ENCODE measurements at regions not wholly inside any gene's neighbourhood (a gene's known extent, or its start where the extent isn't known, plus 50 kb on each side); places are given as distances from the start of the nearest gene placed in this dataset.

DNA sequence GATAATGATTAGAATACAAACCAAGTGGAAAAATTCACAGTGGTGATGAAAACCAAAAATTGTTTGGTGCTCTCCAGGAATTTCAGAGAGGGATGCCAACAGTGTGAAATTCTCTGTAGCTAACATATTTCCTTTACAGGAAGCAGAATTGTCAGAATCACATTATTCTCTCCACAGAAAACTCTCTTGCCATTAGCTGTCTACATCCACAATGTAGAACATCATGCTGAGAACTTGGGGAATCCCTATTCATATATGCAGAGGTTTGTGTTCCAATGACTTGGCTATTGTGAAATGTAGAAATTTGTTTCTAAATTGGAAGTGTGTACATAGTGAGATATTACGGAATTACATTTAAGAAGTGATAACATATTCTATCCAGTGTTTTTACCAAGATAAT, 142.0 kb downstream of the PCDH7 start:
- no peak for TF ChIP-seq POLR2AphosphoS5 (IDR thresholded peaks at IDR 0.05)
- TF ChIP-seq, protein P1, sequence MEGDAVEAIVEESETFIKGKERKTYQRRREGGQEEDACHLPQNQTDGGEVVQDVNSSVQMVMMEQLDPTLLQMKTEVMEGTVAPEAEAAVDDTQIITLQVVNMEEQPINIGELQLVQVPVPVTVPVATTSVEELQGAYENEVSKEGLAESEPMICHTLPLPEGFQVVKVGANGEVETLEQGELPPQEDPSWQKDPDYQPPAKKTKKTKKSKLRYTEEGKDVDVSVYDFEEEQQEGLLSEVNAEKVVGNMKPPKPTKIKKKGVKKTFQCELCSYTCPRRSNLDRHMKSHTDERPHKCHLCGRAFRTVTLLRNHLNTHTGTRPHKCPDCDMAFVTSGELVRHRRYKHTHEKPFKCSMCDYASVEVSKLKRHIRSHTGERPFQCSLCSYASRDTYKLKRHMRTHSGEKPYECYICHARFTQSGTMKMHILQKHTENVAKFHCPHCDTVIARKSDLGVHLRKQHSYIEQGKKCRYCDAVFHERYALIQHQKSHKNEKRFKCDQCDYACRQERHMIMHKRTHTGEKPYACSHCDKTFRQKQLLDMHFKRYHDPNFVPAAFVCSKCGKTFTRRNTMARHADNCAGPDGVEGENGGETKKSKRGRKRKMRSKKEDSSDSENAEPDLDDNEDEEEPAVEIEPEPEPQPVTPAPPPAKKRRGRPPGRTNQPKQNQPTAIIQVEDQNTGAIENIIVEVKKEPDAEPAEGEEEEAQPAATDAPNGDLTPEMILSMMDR (IDR thresholded peaks at IDR 0.05): no peak
- TF ChIP-seq POLR2A (IDR thresholded peaks at IDR 0.05): no peak
- H3K27me3 ChIP-seq: no peaks in the 10 kb centered on the region
- H3K4me1 ChIP-seq: no peaks in the 10 kb centered on the region
- intact Hi-C loops (cut with DNase I; ENCODE audit: low total_unique reads): no loop called here
- no peaks in the 10 kb centered on the region for H3K9me3 ChIP-seq
- H3K36me3 ChIP-seq: no peaks in the 10 kb centered on the region
- no peak for DNase-seq (ENCODE audit: low spot score in 2 of 2)
- no peak overlapping the region for H3K27ac ChIP-seq
- no peak overlapping the region for H3K4me3 ChIP-seq

DNA sequence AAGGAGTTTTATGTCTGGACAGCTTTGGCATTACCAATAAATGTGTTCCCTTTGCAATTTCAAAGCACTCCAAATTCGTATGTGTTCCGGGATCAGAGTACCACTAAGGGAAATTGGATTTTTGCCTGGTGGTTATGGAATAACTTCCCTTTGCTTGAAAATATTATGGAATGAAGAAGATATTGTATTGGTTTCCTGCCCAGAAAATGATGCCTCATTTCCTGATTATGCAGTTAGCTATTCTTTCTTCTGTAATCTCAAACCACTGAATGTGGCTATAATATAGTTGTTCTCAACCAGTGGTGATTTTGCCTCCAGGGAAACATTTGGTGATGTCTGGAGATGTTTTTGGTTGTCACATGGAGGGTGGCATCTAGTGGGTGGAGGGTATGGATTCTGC, 142.9 kb downstream of the PCDH7 start:
- H3K9me3 ChIP-seq: no peaks in the 10 kb centered on the region
- no peak overlapping the region for H3K4me3 ChIP-seq
- DNase-seq (ENCODE audit: low spot score in 2 of 2): no peak
- TF ChIP-seq, protein P1 (IDR thresholded peaks at IDR 0.05): no peak
- TF ChIP-seq POLR2A (IDR thresholded peaks at IDR 0.05) (no peak), POLR2AphosphoS5 (IDR thresholded peaks at IDR 0.05) (no peak)
- no peaks in the 10 kb centered on the region for H3K4me1 ChIP-seq
- intact Hi-C loops (cut with DNase I; ENCODE audit: low total_unique reads): no loop called here
- no peaks in the 10 kb centered on the region for H3K36me3 ChIP-seq
- no peaks in the 10 kb centered on the region for H3K27me3 ChIP-seq
- H3K27ac ChIP-seq: no peak overlapping the region

DNA sequence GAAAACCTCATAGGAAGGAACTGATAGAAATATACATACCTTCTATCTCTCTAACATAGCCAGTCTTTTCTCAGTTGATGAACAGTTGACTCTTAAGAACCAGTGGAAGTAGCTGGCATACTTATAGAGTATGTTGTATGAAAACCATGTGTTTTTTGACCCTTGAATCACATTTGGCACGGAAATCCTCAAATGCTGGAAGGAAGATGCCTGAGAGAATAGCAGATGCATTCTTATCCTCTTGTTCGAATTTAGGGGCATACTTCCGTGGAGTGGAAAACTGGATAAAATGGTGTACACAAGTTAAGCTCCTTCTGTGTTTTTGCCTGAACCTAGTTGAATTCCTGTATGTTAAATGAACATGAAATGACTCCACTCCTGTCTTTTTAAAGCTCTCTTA, 145.5 kb downstream of the PCDH7 start:
- TF ChIP-seq, protein P1 (IDR thresholded peaks at IDR 0.05): no peak
- TF ChIP-seq POLR2A (IDR thresholded peaks at IDR 0.05) (no peak), POLR2AphosphoS5 (IDR thresholded peaks at IDR 0.05) (no peak)
- no peaks in the 10 kb centered on the region for H3K27me3 ChIP-seq
- no peak overlapping the region for H3K27ac ChIP-seq
- intact Hi-C loops (cut with DNase I; ENCODE audit: low total_unique reads): no loop called here
- H3K4me3 ChIP-seq: no peak overlapping the region
- no peaks in the 10 kb centered on the region for H3K4me1 ChIP-seq
- no peaks in the 10 kb centered on the region for H3K9me3 ChIP-seq
- no peaks in the 10 kb centered on the region for H3K36me3 ChIP-seq
- DNase-seq (ENCODE audit: low spot score in 2 of 2): no peak

DNA sequence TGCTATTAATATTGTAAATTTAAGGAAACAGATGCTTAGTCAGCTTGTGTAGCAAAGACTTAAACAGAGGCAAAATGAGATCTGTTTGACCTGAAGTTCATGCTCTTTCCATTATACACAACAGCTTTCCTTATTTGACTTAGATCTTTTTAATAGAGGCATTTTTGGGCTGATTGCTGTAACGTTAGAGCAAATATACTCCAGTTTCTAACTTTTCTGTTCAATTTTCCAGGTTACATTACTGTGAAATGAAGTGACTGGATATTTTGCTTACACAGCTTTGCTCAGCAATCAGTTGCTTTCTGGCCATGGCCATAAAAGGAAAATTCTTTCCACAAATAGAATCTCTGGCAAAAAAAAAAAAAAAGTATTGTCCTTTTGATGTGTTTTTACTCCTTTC, 146.2 kb downstream of the PCDH7 start:
- Histone ChIP-seq H3K4me1 (no peaks in the 10 kb centered on the region), H3K4me3 (no peak overlapping the region), H3K27me3 (no peaks in the 10 kb centered on the region), H3K27ac (peak overlapping the region in 1 of 2 donors; percentile 26), H3K36me3 (no peaks in the 10 kb centered on the region), H3K9me3 (no peaks in the 10 kb centered on the region)
- TF ChIP-seq, protein P1 (IDR thresholded peaks at IDR 0.05): no peak
- TF ChIP-seq POLR2A (IDR thresholded peaks at IDR 0.05) (no peak), POLR2AphosphoS5 (IDR thresholded peaks at IDR 0.05) (no peak)
- intact Hi-C loops (cut with DNase I; ENCODE audit: low total_unique reads): no loop called here
- no peak for DNase-seq (ENCODE audit: low spot score in 2 of 2)

DNA sequence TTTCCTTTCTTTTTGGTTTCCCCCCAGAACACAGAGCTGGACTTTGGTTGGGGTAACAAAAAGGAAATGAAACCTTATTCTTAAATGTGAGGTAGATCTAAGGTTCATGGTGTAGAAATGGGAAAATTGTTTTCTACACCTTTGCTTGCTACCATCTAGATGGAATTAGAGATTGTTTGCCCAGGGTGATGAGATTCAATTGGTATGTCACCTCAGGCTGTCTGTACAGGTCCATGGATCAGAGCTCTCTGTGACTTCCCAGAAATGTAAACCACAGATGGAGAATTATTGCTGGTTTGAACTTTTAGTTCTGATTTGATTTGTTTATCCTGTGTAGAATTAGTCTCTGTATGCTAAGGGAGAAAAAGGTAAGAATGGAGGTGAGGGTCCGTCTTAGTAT, 146.7 kb downstream of the PCDH7 start:
- TF ChIP-seq POLR2A (IDR thresholded peaks at IDR 0.05) (no peak), POLR2AphosphoS5 (IDR thresholded peaks at IDR 0.05) (no peak)
- TF ChIP-seq, protein P1 (IDR thresholded peaks at IDR 0.05): no peak
- H3K36me3 ChIP-seq: no peaks in the 10 kb centered on the region
- intact Hi-C loops (cut with DNase I; ENCODE audit: low total_unique reads): no loop called here
- H3K27ac ChIP-seq: peak overlapping the region in 1 of 2 donors; percentile 26
- no peaks in the 10 kb centered on the region for H3K27me3 ChIP-seq
- no peaks in the 10 kb centered on the region for H3K9me3 ChIP-seq
- no peaks in the 10 kb centered on the region for H3K4me1 ChIP-seq
- no peak overlapping the region for H3K4me3 ChIP-seq
- no peak for DNase-seq (ENCODE audit: low spot score in 2 of 2)
